Stimulated activated CD4-positive, alpha-beta T cell treated with anti-CD3 and anti-CD28 coated beads, Interleukin-15, amount 100 ng/mL, for 24 hours (primary cell): ENCODE measurements at regions not wholly inside any gene's neighbourhood (a gene's known extent, or its start where the extent isn't known, plus 50 kb on each side); places are given as distances from the start of the nearest gene placed in this dataset.

Source experiments
- DNase-seq: peaks from one replicate; pipeline ENCODE4 v3.0.0-alpha.2; 2020

GRCh38 chr12:126747530-126748149 lies 1519.3 kb upstream of the TMEM132C start:
- peak; percentile 68 for DNase-seq

- no peak for DNase-seq
Measured at GRCh38 chr12:126752021-126752420, 1514.9 kb upstream of the TMEM132C start.

GRCh38 chr12:126757326-126757725 lies 1509.6 kb upstream of the TMEM132C start:
- DNase-seq = no peak

- no peak for DNase-seq
Measured at GRCh38 chr12:126760092-126760491, 1506.9 kb upstream of the TMEM132C start.

- no peak for DNase-seq
Measured at GRCh38 chr12:126761420-126761819, 1505.5 kb upstream of the TMEM132C start.

GRCh38 chr12:126762150-126762549 lies 1504.8 kb upstream of the TMEM132C start:
- DNase-seq = no peak

GRCh38 chr12:126763359-126763758 lies 1503.6 kb upstream of the TMEM132C start:
- DNase-seq = no peak

- no peak for DNase-seq
Measured at GRCh38 chr12:126767334-126767733, 1499.6 kb upstream of the TMEM132C start.

- no peak for DNase-seq
Measured at GRCh38 chr12:126768517-126768916, 1498.5 kb upstream of the TMEM132C start.

GRCh38 chr12:126770188-126770587 lies 1496.8 kb upstream of the TMEM132C start:
- DNase-seq = no peak

GRCh38 chr12:126772171-126772864 lies 1494.7 kb upstream of the TMEM132C start:
- peak; percentile 43 for DNase-seq

GRCh38 chr12:126773012-126773411 lies 1494.0 kb upstream of the TMEM132C start:
- no peak for DNase-seq

- no peak for DNase-seq
Measured at GRCh38 chr12:126773491-126773890, 1493.5 kb upstream of the TMEM132C start.

- no peak for DNase-seq
Measured at GRCh38 chr12:126776026-126776655, 1490.8 kb upstream of the TMEM132C start.

- no peak for DNase-seq
Measured at GRCh38 chr12:126780343-126780742, 1486.6 kb upstream of the TMEM132C start.

- DNase-seq = no peak
Measured at GRCh38 chr12:126781593-126781992, 1485.4 kb upstream of the TMEM132C start.

GRCh38 chr12:126782083-126782482 lies 1484.9 kb upstream of the TMEM132C start:
- no peak for DNase-seq

GRCh38 chr12:126784328-126784921 lies 1482.5 kb upstream of the TMEM132C start:
- peak; percentile 50 for DNase-seq

- no peak for DNase-seq
Measured at GRCh38 chr12:126789963-126790362, 1477.0 kb upstream of the TMEM132C start.

GRCh38 chr12:126791122-126791521 lies 1475.8 kb upstream of the TMEM132C start:
- no peak for DNase-seq

- DNase-seq = no peak
Measured at GRCh38 chr12:126792411-126792810, 1474.6 kb upstream of the TMEM132C start.

- no peak for DNase-seq
Measured at GRCh38 chr12:126797525-126797924, 1469.4 kb upstream of the TMEM132C start.

- no peak for DNase-seq
Measured at GRCh38 chr12:126798449-126798848, 1468.5 kb upstream of the TMEM132C start.
